Lung (tissue), 11 donors: ENCODE measurements at regions not wholly inside any gene's neighbourhood (a gene's known extent, or its start where the extent isn't known, plus 50 kb on each side); places are given as distances from the start of the nearest gene placed in this dataset.
A peak's percentile ranks its signal among the peaks of the same experiment; 100 is the strongest.

Source experiments
- ATAC-seq: fragments of 200-7000 bp; cut with Tn5 transposase; one replicate; pipeline ENCODE4 v1.9.1; 2020; ENCODE audit warnings: moderate number of reproducible peaks; ENCODE audit not compliant: insufficient read depth, low FRiP score
- DNase-seq, 3 donors: peaks; one replicate each; pipeline ENCODE4 v3.0.0-alpha.2; 2013 to 2017
- H3K27ac ChIP-seq, 2 donors: one replicate each; pipeline ENCODE4 v1.5.1; 2013; ENCODE audit warnings: mild to moderate bottlenecking in 2 of 2, moderate library complexity in 2 of 2, control low read depth in 1 of 2, inconsistent platforms in 1 of 2, low read depth in 1 of 2, low read length in 1 of 2
- H3K27me3 ChIP-seq, 3 donors: one replicate each; pipeline ENCODE4 v1.5.1; 2013; ENCODE audit warnings: low read length in 2 of 3; ENCODE audit not compliant: control insufficient read depth in 3 of 3, insufficient read depth in 3 of 3
- H3K36me3 ChIP-seq, 4 donors: one replicate each; pipeline ENCODE4 v1.5.1; 2013; ENCODE audit warnings: low read length in 4 of 4, mild to moderate bottlenecking in 1 of 4, moderate library complexity in 1 of 4; ENCODE audit not compliant: control insufficient read depth in 4 of 4, insufficient read depth in 4 of 4
- H3K4me1 ChIP-seq, 5 donors: one replicate each; pipeline ENCODE4 v1.5.1; 2013; ENCODE audit warnings: low read length in 5 of 5, mild to moderate bottlenecking in 2 of 5, moderate library complexity in 1 of 5; ENCODE audit not compliant: control insufficient read depth in 5 of 5, insufficient read depth in 5 of 5
- H3K4me3 ChIP-seq: one replicate; pipeline ENCODE4 v1.5.1; 2013; ENCODE audit warnings: mild to moderate bottlenecking, control low read depth, moderate library complexity
- H3K9ac ChIP-seq, 2 donors: one replicate each; pipeline ENCODE4 v1.5.1; 2013; ENCODE audit warnings: low read length in 2 of 2, control low read depth in 1 of 2; ENCODE audit not compliant: insufficient read depth in 1 of 2
- H3K9me3 ChIP-seq, 4 donors: one replicate each; pipeline ENCODE4 v1.5.1; 2013; ENCODE audit warnings: low read length in 3 of 4, mild to moderate bottlenecking in 1 of 4, moderate library complexity in 1 of 4; ENCODE audit not compliant: control insufficient read depth in 4 of 4, insufficient read depth in 3 of 4
- WGBS, 2 donors: extraction: QIAGEN DNeasy Blood & Tissue Kit; methylation state at CpG; one replicate each; pipeline ENCODE4 v1.1.7; 2013; 5-methylcytosine and 5-hydroxymethylcytosine counted together
- TF ChIP-seq, protein P1 (sequence below): IDR thresholded peaks from 2 replicates; pipeline ENCODE4 v1.5.1; 2012; ENCODE audit warnings: mild to moderate bottlenecking; ENCODE audit errors: control extremely low read depth, extremely low read depth
- donor health status: control.
- donor health status: control.
- donor health status: Bipolar disorder and iron deficiency.
- donor health status: healthy.
- donor health status: DM: yes; HTN: yes; CAD: no.

DNA sequence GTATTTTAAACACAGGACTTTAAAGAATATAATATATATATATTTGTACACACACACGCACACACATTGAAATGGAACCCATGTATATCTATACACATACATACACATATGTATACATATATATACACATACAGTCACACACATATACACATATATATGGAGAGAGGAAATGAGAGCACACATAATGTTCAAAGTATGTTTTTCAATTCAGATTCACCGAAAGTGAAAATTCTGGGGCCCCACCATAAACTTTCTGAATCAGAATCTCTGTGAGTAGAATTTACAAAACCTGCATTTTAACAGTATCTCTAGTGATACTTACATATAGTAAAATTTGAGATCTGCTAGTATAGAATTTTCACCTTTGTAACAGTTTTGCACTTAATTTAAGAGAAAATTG lies 60.4 kb upstream of the OBI1 start:
- Histone ChIP-seq H3K9ac (no peak overlapping the region), H3K9me3 (no peaks in the 10 kb centered on the region), H3K36me3 (no peaks in the 10 kb centered on the region), H3K27ac (no peak overlapping the region), H3K4me3 (no peak overlapping the region), H3K27me3 (no peaks in the 10 kb centered on the region), H3K4me1 (no peaks in the 10 kb centered on the region)
- TF ChIP-seq, protein P1, sequence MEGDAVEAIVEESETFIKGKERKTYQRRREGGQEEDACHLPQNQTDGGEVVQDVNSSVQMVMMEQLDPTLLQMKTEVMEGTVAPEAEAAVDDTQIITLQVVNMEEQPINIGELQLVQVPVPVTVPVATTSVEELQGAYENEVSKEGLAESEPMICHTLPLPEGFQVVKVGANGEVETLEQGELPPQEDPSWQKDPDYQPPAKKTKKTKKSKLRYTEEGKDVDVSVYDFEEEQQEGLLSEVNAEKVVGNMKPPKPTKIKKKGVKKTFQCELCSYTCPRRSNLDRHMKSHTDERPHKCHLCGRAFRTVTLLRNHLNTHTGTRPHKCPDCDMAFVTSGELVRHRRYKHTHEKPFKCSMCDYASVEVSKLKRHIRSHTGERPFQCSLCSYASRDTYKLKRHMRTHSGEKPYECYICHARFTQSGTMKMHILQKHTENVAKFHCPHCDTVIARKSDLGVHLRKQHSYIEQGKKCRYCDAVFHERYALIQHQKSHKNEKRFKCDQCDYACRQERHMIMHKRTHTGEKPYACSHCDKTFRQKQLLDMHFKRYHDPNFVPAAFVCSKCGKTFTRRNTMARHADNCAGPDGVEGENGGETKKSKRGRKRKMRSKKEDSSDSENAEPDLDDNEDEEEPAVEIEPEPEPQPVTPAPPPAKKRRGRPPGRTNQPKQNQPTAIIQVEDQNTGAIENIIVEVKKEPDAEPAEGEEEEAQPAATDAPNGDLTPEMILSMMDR = no peak
- ATAC-seq = no peak
- DNase-seq = no peak
- WGBS, 2 donors = 94 to 95% methylated on average over 2 of the region's 2 CpGs

DNA sequence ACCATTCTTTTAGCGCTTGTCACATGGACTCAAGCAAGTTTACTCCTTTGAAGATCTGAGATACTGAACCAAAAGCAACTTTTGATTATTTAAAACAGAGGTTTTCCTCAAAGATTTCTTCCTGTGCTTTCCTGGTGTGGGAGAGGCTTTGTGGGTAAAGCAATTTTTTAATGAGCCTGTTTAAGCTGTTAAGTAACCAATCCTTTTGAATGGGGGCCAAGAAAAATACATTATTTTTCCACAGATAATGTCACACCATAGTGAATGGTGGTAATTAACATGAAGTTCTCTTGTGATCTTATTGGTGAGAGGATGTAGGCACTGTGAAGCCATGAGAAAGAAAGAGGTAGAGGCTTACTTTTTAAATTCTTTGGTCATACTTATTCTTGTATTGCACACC lies 55.8 kb upstream of the OBI1 start:
- no peak overlapping the region for H3K9ac ChIP-seq
- DNase-seq = no peak
- 86 to 89% methylated on average over 1 of the region's 1 CpG for WGBS, 2 donors
- no peaks in the 10 kb centered on the region for H3K9me3 ChIP-seq
- no peak overlapping the region for H3K4me3 ChIP-seq
- H3K27me3 ChIP-seq = no peaks in the 10 kb centered on the region
- no peak for ATAC-seq
- H3K27ac ChIP-seq = no peak overlapping the region
- TF ChIP-seq, protein P1 = no peak
- H3K4me1 ChIP-seq = no peaks in the 10 kb centered on the region
- H3K36me3 ChIP-seq = no peaks in the 10 kb centered on the region

DNA sequence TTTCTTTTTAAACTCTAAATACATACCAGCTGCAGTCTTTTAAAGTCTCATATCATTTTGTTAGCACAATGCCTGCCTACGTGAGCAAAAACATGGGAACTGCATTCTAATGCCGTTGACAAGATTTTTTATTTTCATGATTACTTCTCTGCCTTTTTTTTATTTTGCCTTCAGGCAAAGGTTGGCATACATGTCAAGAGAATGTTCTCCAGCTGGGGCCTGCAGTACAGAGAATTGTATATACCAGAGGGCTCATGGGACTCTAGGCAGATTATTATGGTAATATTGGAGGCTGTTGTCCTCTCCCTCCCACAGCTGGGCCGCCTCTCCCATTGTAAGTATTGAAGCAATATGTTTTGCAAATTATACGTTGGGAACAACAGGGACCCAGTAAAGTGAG lies 53.9 kb upstream of the OBI1 start:
- 75 to 78% methylated on average over 4 of the region's 4 CpGs for WGBS, 2 donors
- H3K4me3 ChIP-seq = no peak overlapping the region
- H3K9me3 ChIP-seq = no peaks in the 10 kb centered on the region
- no peaks in the 10 kb centered on the region for H3K27me3 ChIP-seq
- no peaks in the 10 kb centered on the region for H3K36me3 ChIP-seq
- TF ChIP-seq, protein P1 = no peak
- no peak overlapping the region for H3K9ac ChIP-seq
- no peaks in the 10 kb centered on the region for H3K4me1 ChIP-seq
- H3K27ac ChIP-seq = no peak overlapping the region
- ATAC-seq (no peak), DNase-seq (peak; percentile 12 to 34 (median 23))

DNA sequence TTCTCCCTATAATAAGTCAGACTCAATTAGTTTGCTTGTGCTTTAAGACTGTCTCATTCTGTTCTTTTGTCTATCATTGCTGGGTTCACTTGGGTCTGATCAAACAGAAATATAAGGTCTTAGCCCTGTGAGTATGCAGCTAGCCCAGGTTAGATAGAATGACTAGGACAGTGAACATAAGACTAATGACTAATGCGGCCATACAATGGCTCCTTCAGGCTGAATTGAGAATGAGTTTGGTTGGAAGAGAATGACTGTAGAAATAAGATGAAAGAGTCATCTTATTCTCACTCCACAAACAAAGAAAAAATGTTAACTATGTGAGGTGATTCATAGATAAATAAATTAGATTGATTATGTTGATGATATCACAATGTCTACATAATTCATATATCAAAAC lies 50.1 kb upstream of the OBI1 start:
- no peaks in the 10 kb centered on the region for H3K4me1 ChIP-seq
- DNase-seq (no peak), ATAC-seq (no peak)
- WGBS, 2 donors = 96 to 97% methylated on average over 1 of the region's 1 CpG
- H3K27ac ChIP-seq = no peak overlapping the region
- H3K9ac ChIP-seq = no peak overlapping the region
- TF ChIP-seq, protein P1 = no peak
- H3K9me3 ChIP-seq = no peaks in the 10 kb centered on the region
- H3K4me3 ChIP-seq = no peak overlapping the region
- H3K36me3 ChIP-seq = no peaks in the 10 kb centered on the region
- H3K27me3 ChIP-seq = no peaks in the 10 kb centered on the region
